WTC11 (cell line): ENCODE measurements at regions not wholly inside any gene's neighbourhood (a gene's known extent, or its start where the extent isn't known, plus 50 kb on each side); places are given as distances from the start of the nearest gene placed in this dataset.

ENCODE experiments used
- ATAC-seq: fragments of 200-7000 bp; cut with Tn5 transposase; 2 replicates; pipeline ENCODE4 v1.10.0; 2021; ENCODE audit warnings: mild to moderate bottlenecking, moderate library complexity
- CTCF ChIA-PET: fragments of 300-600 bp; sonication (Branson Sonifier 250); formaldehyde crosslinking; loops from one replicate; lab custom pipeline; 2021; ENCODE audit warnings: antibody characterized with exemption; lab: Charles Lee
- POLR2A ChIA-PET: fragments of 350-600 bp; sonication (Branson Sonifier 250); formaldehyde crosslinking; loops from one replicate; lab custom pipeline; 2021; ENCODE audit warnings: antibody characterized with exemption; lab: Charles Lee
- DNase-seq: peaks from one replicate; pipeline ENCODE4 v3.0.0; 2021; ENCODE audit warnings: low spot score
- H3K27ac Mint-ChIP-seq: 2 replicates; pipeline ENCODE4 v1.8.0; 2021; ENCODE audit warnings: mixed read lengths
- H3K27me3 Mint-ChIP-seq: 2 replicates; pipeline ENCODE4 v1.8.0; 2021; ENCODE audit warnings: low read depth, mild to moderate bottlenecking, moderate library complexity, mixed read lengths
- H3K36me3 Mint-ChIP-seq: 2 replicates; pipeline ENCODE4 v1.8.0; 2021; ENCODE audit warnings: mixed read lengths
- H3K4me1 Mint-ChIP-seq: 2 replicates; pipeline ENCODE4 v1.8.0; 2022; ENCODE audit warnings: mixed read lengths
- H3K4me3 Mint-ChIP-seq: 2 replicates; pipeline ENCODE4 v1.8.0; 2021; ENCODE audit warnings: mild to moderate bottlenecking, moderate library complexity, mixed read lengths
- H3K9me3 Mint-ChIP-seq: 2 replicates; pipeline ENCODE4 v1.8.0; 2021; ENCODE audit warnings: mixed read lengths
- ATF1 ChIP-seq: sonication (generic); formaldehyde crosslinking; IDR thresholded peaks from 2 replicates; pipeline ENCODE4 v1.8.1; 2023; ENCODE audit warnings: mild to moderate bottlenecking, moderate library complexity, missing genetic modification reagents
- CREM ChIP-seq: sonication (generic); formaldehyde crosslinking; IDR thresholded peaks from 2 replicates; pipeline ENCODE4 v1.8.1; 2022; ENCODE audit warnings: mild to moderate bottlenecking, missing genetic modification reagents, moderate library complexity
- EMX1 ChIP-seq: fragments of 250-450 bp; sonication (Bioruptor Pico); IDR thresholded peaks from 2 replicates; pipeline ENCODE4 v1.8.0; 2021; ENCODE audit warnings: mild to moderate bottlenecking
- ESRRA ChIP-seq: sonication (generic); formaldehyde crosslinking; IDR thresholded peaks from 2 replicates; pipeline ENCODE4 v1.8.1; 2022; ENCODE audit warnings: mild to moderate bottlenecking, missing genetic modification reagents, borderline replicate concordance
- GABPB1 ChIP-seq: sonication (generic); formaldehyde crosslinking; IDR thresholded peaks from 2 replicates; pipeline ENCODE4 v1.8.1; 2023; ENCODE audit warnings: mild to moderate bottlenecking, missing genetic modification reagents
- JUN ChIP-seq: sonication (generic); formaldehyde crosslinking; IDR thresholded peaks from 2 replicates; pipeline ENCODE4 v1.8.0; 2023; ENCODE audit warnings: mild to moderate bottlenecking, missing genetic modification reagents
- MXD4 ChIP-seq: fragments of 250-450 bp; sonication (Bioruptor Pico); IDR thresholded peaks from 2 replicates; pipeline ENCODE4 v1.8.0; 2021; ENCODE audit warnings: mild to moderate bottlenecking, moderate library complexity, borderline replicate concordance
- NFATC4 ChIP-seq: fragments of 250-450 bp; sonication (Bioruptor Pico); IDR thresholded peaks from 2 replicates; pipeline ENCODE4 v1.9.0; 2021; ENCODE audit warnings: mild to moderate bottlenecking
- NFE2L1 ChIP-seq: sonication (generic); formaldehyde crosslinking; IDR thresholded peaks from 2 replicates; pipeline ENCODE4 v1.8.1; 2023; ENCODE audit warnings: missing genetic modification reagents
- PRRX2 ChIP-seq: fragments of 250-450 bp; sonication (Bioruptor Pico); IDR thresholded peaks from 2 replicates; pipeline ENCODE4 v1.8.0; 2021; ENCODE audit warnings: mild to moderate bottlenecking
- RELA ChIP-seq: sonication (generic); formaldehyde crosslinking; IDR thresholded peaks from 2 replicates; pipeline ENCODE4 v1.8.1; 2022; ENCODE audit warnings: missing genetic modification reagents, mild to moderate bottlenecking, borderline replicate concordance
- SMAD3 ChIP-seq: sonication (generic); formaldehyde crosslinking; IDR thresholded peaks from 2 replicates; pipeline ENCODE4 v1.8.0; 2022; ENCODE audit warnings: missing genetic modification reagents, mild to moderate bottlenecking, borderline replicate concordance
- SOX15 ChIP-seq: fragments of 250-450 bp; sonication (Bioruptor Pico); IDR thresholded peaks from 2 replicates; pipeline ENCODE4 v1.9.0; 2021; ENCODE audit warnings: mild to moderate bottlenecking
- ZNF138 ChIP-seq: sonication (generic); formaldehyde crosslinking; conservative IDR thresholded peaks from 2 replicates; pipeline ENCODE4 v1.8.1; 2022; ENCODE audit warnings: mild to moderate bottlenecking, moderate library complexity, missing genetic modification reagents
- ZNF317 ChIP-seq: sonication (generic); formaldehyde crosslinking; IDR thresholded peaks from 2 replicates; pipeline ENCODE4 v1.8.1; 2023; ENCODE audit warnings: low read depth, mild to moderate bottlenecking, moderate library complexity, missing genetic modification reagents, borderline replicate concordance
- ZNF423 ChIP-seq: fragments of 250-450 bp; sonication (Bioruptor Pico); IDR thresholded peaks from 2 replicates; pipeline ENCODE4 v2.1.2; 2022; ENCODE audit warnings: mild to moderate bottlenecking, moderate library complexity
- TF ChIP-seq, protein P1 (sequence below): sonication (generic); formaldehyde crosslinking; IDR thresholded peaks from 2 replicates; pipeline ENCODE4 v1.8.0; 2023; ENCODE audit warnings: missing genetic modification reagents
- TF ChIP-seq, protein P2 (sequence below): fragments of 250-450 bp; sonication (Bioruptor Pico); IDR thresholded peaks from 2 replicates; pipeline ENCODE4 v1.9.0; 2021; ENCODE audit warnings: mild to moderate bottlenecking
- TF ChIP-seq, protein P3 (sequence below): sonication (generic); formaldehyde crosslinking; IDR thresholded peaks from 2 replicates; pipeline ENCODE4 v1.8.0; 2022; ENCODE audit warnings: mild to moderate bottlenecking, missing genetic modification reagents
- TF ChIP-seq, protein P4 (sequence below): sonication (generic); formaldehyde crosslinking; conservative IDR thresholded peaks from 2 replicates; pipeline ENCODE4 v1.8.1; 2022; ENCODE audit warnings: mild to moderate bottlenecking, missing genetic modification reagents
- TF ChIP-seq, protein P5 (sequence below): sonication (generic); formaldehyde crosslinking; IDR thresholded peaks from 2 replicates; pipeline ENCODE4 v1.8.1; 2022; ENCODE audit warnings: mild to moderate bottlenecking, moderate library complexity, missing genetic modification reagents
- TF ChIP-seq, protein P6 (sequence below): sonication (generic); formaldehyde crosslinking; IDR thresholded peaks from 2 replicates; pipeline ENCODE4 v1.8.1; 2022; ENCODE audit warnings: mild to moderate bottlenecking, missing genetic modification reagents, moderate library complexity, borderline replicate concordance
- TF ChIP-seq, protein P7 (sequence below): sonication (generic); formaldehyde crosslinking; conservative IDR thresholded peaks from 2 replicates; pipeline ENCODE4 v1.8.1; 2023; ENCODE audit warnings: mild to moderate bottlenecking, low read depth, missing genetic modification reagents, moderate library complexity
- TF ChIP-seq, protein P8 (sequence below): sonication (generic); formaldehyde crosslinking; IDR thresholded peaks from 2 replicates; pipeline ENCODE4 v1.8.1; 2023; ENCODE audit warnings: mild to moderate bottlenecking, missing genetic modification reagents

DNA sequence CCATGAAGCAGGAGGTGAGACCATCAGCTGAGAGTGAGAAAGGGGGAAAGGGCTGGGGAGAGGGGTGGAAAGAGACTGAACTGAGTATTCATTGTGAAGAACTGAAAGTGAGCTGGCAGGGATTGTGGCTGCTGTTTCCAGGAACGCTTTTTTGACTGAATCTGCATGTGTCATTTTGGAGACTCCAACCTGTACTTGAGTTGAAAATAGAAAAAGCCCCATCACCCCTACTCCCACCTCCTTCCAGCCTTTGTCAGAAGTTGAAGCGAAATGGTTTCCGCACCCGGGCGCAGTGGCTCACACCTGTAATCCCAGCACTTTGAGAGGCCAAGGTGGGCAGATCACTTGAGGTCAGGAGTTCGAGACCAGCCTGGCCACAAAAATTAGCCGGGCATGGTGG lies 128.0 kb upstream of the GPR12 start:
- DNase-seq (no peak), ATAC-seq (no peak)
- Mint-ChIP-seq H3K27me3 (no peaks in the 10 kb centered on the region; the same call in 1 of the 2 replicates), H3K4me1 (peaks cover 2% of the 10 kb centered on the region), H3K36me3 (no peaks in the 10 kb centered on the region), H3K27ac (no peak overlapping the region), H3K4me3 (no peak overlapping the region), H3K9me3 (peaks cover 20% of the 10 kb centered on the region)
- no peak for TF ChIP-seq MXD4 (CRISPR knock-in tag)
- TF ChIP-seq CREM (CRISPR knock-in tag) = no peak
- TF ChIP-seq, protein P1, sequence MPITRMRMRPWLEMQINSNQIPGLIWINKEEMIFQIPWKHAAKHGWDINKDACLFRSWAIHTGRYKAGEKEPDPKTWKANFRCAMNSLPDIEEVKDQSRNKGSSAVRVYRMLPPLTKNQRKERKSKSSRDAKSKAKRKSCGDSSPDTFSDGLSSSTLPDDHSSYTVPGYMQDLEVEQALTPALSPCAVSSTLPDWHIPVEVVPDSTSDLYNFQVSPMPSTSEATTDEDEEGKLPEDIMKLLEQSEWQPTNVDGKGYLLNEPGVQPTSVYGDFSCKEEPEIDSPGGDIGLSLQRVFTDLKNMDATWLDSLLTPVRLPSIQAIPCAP (CRISPR knock-in tag) = no peak
- TF ChIP-seq JUN (CRISPR knock-in tag) = no peak
- TF ChIP-seq, protein P2, sequence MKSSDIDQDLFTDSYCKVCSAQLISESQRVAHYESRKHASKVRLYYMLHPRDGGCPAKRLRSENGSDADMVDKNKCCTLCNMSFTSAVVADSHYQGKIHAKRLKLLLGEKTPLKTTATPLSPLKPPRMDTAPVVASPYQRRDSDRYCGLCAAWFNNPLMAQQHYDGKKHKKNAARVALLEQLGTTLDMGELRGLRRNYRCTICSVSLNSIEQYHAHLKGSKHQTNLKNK (CRISPR knock-in tag) = no peak
- no peak for TF ChIP-seq NFE2L1 (CRISPR knock-in tag)
- no peak for TF ChIP-seq ESRRA
- no peak for TF ChIP-seq RELA (CRISPR knock-in tag)
- ChIA-PET POLR2A (no interaction called here), CTCF (interaction anchor here (1.1 to 1.8 kb wide), 3 partner anchors 16 to 181 kb away, joined by 4 to 11 read pairs (median 4); no protein-coding TSS in a partner anchor)

DNA sequence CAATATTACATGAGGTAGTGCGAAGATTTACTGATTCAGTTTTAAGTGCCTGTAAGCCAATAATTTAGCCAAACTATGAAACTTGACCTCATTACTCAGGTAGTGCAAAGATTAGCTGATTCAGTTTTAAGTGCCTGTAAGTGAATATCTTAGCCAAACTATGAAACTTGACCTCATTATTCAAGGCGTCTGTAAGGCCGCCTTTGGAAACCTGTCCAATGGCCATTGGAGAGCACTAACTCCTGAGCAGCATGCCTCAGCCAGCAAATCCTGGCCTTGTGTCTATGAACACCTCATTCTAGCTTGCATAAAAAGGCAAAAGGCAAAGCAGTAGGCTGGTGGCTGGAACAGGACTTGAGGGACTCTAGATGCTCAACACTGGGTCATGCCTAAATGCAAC lies 127.0 kb upstream of the GPR12 start:
- Mint-ChIP-seq H3K4me1 (peaks cover 2% of the 10 kb centered on the region), H3K27ac (no peak overlapping the region), H3K9me3 (peaks cover 20% of the 10 kb centered on the region), H3K27me3 (no peaks in the 10 kb centered on the region; the same call in 1 of the 2 replicates), H3K36me3 (no peaks in the 10 kb centered on the region), H3K4me3 (no peak overlapping the region)
- TF ChIP-seq, protein P3, sequence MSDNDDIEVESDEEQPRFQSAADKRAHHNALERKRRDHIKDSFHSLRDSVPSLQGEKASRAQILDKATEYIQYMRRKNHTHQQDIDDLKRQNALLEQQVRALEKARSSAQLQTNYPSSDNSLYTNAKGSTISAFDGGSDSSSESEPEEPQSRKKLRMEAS = no peak
- TF ChIP-seq, protein P4, sequence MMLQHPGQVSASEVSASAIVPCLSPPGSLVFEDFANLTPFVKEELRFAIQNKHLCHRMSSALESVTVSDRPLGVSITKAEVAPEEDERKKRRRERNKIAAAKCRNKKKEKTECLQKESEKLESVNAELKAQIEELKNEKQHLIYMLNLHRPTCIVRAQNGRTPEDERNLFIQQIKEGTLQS (CRISPR knock-in tag) = no peak
- TF ChIP-seq EMX1 (CRISPR knock-in tag) (no peak), NFATC4 (CRISPR knock-in tag) (no peak), PRRX2 (no peak), ZNF317 (CRISPR knock-in tag) (no peak)
- TF ChIP-seq, protein P5, sequence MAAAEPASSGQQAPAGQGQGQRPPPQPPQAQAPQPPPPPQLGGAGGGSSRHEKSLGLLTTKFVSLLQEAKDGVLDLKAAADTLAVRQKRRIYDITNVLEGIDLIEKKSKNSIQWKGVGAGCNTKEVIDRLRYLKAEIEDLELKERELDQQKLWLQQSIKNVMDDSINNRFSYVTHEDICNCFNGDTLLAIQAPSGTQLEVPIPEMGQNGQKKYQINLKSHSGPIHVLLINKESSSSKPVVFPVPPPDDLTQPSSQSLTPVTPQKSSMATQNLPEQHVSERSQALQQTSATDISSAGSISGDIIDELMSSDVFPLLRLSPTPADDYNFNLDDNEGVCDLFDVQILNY = no peak
- TF ChIP-seq, protein P6, sequence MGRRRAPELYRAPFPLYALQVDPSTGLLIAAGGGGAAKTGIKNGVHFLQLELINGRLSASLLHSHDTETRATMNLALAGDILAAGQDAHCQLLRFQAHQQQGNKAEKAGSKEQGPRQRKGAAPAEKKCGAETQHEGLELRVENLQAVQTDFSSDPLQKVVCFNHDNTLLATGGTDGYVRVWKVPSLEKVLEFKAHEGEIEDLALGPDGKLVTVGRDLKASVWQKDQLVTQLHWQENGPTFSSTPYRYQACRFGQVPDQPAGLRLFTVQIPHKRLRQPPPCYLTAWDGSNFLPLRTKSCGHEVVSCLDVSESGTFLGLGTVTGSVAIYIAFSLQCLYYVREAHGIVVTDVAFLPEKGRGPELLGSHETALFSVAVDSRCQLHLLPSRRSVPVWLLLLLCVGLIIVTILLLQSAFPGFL (CRISPR knock-in tag) = no peak
- POLR2A ChIA-PET = no interaction called here
- CTCF ChIA-PET = interaction anchor here (1.1 to 1.8 kb wide), 3 partner anchors 15 to 180 kb away, joined by 4 to 11 read pairs (median 4); no protein-coding TSS in a partner anchor
- no peak for ATAC-seq
- no peak for DNase-seq

DNA sequence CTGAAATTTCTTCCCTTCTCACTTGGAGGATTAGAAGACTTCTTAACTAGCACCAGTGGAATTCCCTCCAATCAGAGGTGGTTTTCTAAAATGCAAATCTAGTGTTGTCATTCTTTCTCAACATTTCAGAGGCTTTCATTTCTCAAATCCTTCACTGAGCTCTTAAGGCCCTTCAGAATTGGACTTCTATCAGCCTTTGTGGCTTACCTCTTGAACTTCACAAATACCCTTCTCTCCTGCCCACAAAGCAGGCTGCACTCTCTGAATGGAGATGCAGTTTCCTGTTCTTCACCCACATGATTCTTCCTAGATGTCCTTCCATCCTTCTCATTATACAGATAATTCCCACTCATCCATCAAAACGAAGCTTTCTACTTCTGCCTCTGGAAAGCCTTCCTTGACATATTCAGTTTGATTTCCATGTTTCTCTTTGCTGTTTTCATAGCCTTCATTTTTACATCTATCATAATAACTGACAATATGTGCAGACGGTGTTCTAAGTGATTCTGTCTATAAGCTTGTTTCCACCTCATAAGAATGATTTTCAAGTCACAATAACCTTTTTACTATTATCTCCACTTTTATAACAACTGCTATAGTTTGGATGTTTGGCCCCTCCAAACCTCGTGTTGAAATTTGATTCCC lies 123.1 kb upstream of the GPR12 start:
- POLR2A ChIA-PET = no interaction called here
- TF ChIP-seq, protein P7, sequence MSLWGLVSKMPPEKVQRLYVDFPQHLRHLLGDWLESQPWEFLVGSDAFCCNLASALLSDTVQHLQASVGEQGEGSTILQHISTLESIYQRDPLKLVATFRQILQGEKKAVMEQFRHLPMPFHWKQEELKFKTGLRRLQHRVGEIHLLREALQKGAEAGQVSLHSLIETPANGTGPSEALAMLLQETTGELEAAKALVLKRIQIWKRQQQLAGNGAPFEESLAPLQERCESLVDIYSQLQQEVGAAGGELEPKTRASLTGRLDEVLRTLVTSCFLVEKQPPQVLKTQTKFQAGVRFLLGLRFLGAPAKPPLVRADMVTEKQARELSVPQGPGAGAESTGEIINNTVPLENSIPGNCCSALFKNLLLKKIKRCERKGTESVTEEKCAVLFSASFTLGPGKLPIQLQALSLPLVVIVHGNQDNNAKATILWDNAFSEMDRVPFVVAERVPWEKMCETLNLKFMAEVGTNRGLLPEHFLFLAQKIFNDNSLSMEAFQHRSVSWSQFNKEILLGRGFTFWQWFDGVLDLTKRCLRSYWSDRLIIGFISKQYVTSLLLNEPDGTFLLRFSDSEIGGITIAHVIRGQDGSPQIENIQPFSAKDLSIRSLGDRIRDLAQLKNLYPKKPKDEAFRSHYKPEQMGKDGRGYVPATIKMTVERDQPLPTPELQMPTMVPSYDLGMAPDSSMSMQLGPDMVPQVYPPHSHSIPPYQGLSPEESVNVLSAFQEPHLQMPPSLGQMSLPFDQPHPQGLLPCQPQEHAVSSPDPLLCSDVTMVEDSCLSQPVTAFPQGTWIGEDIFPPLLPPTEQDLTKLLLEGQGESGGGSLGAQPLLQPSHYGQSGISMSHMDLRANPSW (CRISPR knock-in tag) = no peak
- TF ChIP-seq ZNF423 (no peak), GABPB1 (CRISPR knock-in tag) (no peak), CREM (CRISPR knock-in tag) (no peak), SMAD3 (CRISPR knock-in tag) (no peak), ZNF138 (CRISPR knock-in tag) (no peak), ATF1 (CRISPR knock-in tag) (no peak), ESRRA (no peak), NFE2L1 (CRISPR knock-in tag) (no peak), SOX15 (CRISPR knock-in tag) (no peak), RELA (CRISPR knock-in tag) (no peak)
- TF ChIP-seq, protein P8, sequence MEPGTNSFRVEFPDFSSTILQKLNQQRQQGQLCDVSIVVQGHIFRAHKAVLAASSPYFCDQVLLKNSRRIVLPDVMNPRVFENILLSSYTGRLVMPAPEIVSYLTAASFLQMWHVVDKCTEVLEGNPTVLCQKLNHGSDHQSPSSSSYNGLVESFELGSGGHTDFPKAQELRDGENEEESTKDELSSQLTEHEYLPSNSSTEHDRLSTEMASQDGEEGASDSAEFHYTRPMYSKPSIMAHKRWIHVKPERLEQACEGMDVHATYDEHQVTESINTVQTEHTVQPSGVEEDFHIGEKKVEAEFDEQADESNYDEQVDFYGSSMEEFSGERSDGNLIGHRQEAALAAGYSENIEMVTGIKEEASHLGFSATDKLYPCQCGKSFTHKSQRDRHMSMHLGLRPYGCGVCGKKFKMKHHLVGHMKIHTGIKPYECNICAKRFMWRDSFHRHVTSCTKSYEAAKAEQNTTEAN (CRISPR knock-in tag) = no peak

More for the DNA sequence above, 123.1 kb upstream of the GPR12 start:
- no peaks in the 10 kb centered on the region; the same call in 1 of the 2 replicates for H3K27me3 Mint-ChIP-seq
- CTCF ChIA-PET = interaction anchor here (0.6 to 3.3 kb wide), 2 partner anchors 11 to 564 kb away, joined by 3 to 10 read pairs; no protein-coding TSS in a partner anchor
- no peaks in the 10 kb centered on the region for H3K36me3 Mint-ChIP-seq
- ATAC-seq (no peak), DNase-seq (no peak)
- peaks cover 20% of the 10 kb centered on the region for H3K9me3 Mint-ChIP-seq
- H3K27ac Mint-ChIP-seq = no peak overlapping the region
- peaks cover 14% of the 10 kb centered on the region for H3K4me1 Mint-ChIP-seq
- no peak overlapping the region for H3K4me3 Mint-ChIP-seq
